H1 (cell line): ENCODE measurements at regions not wholly inside any gene's neighbourhood (a gene's known extent, or its start where the extent isn't known, plus 50 kb on each side); places are given as distances from the start of the nearest gene placed in this dataset.

Source experiments
- BCL11A ChIP-seq, 2 experiments: IDR thresholded peaks; one replicate each; pipeline ENCODE4 v1.6.1; 2011; ENCODE audit warnings: low read depth in 2 of 2, low read length in 2 of 2, mild to moderate bottlenecking in 2 of 2
- CBX5 ChIP-seq: fragments of 300-800, 300-1000 bp; sonication (generic); IDR thresholded peaks from 2 replicates; pipeline ENCODE4 v1.7.1; 2016; ENCODE audit warnings: antibody characterized with exemption, low read length, low read depth
- CTBP2 ChIP-seq: IDR thresholded peaks from 2 replicates; pipeline ENCODE4 v1.7.0; 2011; ENCODE audit warnings: borderline replicate concordance, mild to moderate bottlenecking, moderate library complexity, mixed read lengths, low read length; ENCODE audit not compliant: insufficient read depth, insufficient read length
- HDAC2 ChIP-seq, 2 experiments: fragments of 300-600 bp in 1 of 2; sonication (generic) in 1 of 2; IDR thresholded peaks; 2 replicates each; pipeline ENCODE4 v1.6.1; 2011 to 2012; ENCODE audit warnings: low read depth in 2 of 2, low read length in 2 of 2, mild to moderate bottlenecking in 2 of 2, moderate library complexity in 2 of 2, borderline replicate concordance in 1 of 2, inconsistent platforms in 1 of 2
- KDM5A ChIP-seq: fragments of 200-600 bp; IDR thresholded peaks from 2 replicates; pipeline ENCODE4 v1.7.1; 2012; ENCODE audit warnings: mild to moderate bottlenecking, low read length, inconsistent platforms, mixed read lengths
- RAD21 ChIP-seq, 2 experiments: IDR thresholded peaks in 1 of 2; conservative IDR thresholded peaks in 1 of 2; 2 replicates each; pipeline ENCODE4 v1.6.1; 2011; ENCODE audit warnings: low read depth in 2 of 2, low read length in 2 of 2, improper control_type of control experiment in 1 of 2, inconsistent platforms in 1 of 2, mild to moderate bottlenecking in 1 of 2, moderate library complexity in 1 of 2
- SP1 ChIP-seq: IDR thresholded peaks from 2 replicates; pipeline ENCODE4 v1.6.1; 2011; ENCODE audit warnings: low read depth, low read length
- TF ChIP-seq, protein P1 (sequence below): fragments of 300-600 bp; sonication (generic); IDR thresholded peaks from 2 replicates; pipeline ENCODE4 v1.7.1; 2012; ENCODE audit warnings: low read length, moderate library complexity, mild to moderate bottlenecking, inconsistent platforms; ENCODE audit not compliant: insufficient replicate concordance
- TF ChIP-seq, protein P2 (sequence below), 3 experiments: IDR thresholded peaks; 1 replicate in 2 of 3; 2 replicates in 1 of 3; pipeline versions ENCODE4 v1.5.1 to v1.6.1; 2011; ENCODE audit warnings: low read length in 3 of 3, mild to moderate bottlenecking in 3 of 3, inconsistent platforms in 2 of 3, low read depth in 1 of 3, moderate library complexity in 1 of 3; ENCODE audit not compliant: insufficient read depth in 1 of 3; ENCODE audit errors: control extremely low read depth in 1 of 3

DNA sequence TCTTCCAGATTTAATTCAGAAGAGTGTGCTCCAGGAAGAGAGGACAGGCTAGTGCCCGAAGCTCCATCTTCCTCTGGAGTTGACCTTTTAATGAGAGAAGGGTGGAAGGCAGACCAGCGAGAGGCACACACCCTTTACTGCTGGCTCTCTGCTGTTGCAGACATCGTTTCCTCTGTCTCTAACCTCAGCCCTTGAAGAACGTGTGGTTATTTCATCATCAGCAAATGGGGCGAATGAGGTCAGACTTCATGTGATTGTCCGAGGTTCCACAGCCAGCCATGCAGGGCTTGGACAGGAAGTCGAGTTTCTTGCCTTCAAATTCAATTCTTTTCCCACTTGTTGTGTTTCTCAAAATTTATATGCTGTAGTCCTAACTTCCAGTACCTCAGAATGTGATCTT is 155.2 kb upstream of the MSX1 start (continued):
- TF ChIP-seq, protein P1, sequence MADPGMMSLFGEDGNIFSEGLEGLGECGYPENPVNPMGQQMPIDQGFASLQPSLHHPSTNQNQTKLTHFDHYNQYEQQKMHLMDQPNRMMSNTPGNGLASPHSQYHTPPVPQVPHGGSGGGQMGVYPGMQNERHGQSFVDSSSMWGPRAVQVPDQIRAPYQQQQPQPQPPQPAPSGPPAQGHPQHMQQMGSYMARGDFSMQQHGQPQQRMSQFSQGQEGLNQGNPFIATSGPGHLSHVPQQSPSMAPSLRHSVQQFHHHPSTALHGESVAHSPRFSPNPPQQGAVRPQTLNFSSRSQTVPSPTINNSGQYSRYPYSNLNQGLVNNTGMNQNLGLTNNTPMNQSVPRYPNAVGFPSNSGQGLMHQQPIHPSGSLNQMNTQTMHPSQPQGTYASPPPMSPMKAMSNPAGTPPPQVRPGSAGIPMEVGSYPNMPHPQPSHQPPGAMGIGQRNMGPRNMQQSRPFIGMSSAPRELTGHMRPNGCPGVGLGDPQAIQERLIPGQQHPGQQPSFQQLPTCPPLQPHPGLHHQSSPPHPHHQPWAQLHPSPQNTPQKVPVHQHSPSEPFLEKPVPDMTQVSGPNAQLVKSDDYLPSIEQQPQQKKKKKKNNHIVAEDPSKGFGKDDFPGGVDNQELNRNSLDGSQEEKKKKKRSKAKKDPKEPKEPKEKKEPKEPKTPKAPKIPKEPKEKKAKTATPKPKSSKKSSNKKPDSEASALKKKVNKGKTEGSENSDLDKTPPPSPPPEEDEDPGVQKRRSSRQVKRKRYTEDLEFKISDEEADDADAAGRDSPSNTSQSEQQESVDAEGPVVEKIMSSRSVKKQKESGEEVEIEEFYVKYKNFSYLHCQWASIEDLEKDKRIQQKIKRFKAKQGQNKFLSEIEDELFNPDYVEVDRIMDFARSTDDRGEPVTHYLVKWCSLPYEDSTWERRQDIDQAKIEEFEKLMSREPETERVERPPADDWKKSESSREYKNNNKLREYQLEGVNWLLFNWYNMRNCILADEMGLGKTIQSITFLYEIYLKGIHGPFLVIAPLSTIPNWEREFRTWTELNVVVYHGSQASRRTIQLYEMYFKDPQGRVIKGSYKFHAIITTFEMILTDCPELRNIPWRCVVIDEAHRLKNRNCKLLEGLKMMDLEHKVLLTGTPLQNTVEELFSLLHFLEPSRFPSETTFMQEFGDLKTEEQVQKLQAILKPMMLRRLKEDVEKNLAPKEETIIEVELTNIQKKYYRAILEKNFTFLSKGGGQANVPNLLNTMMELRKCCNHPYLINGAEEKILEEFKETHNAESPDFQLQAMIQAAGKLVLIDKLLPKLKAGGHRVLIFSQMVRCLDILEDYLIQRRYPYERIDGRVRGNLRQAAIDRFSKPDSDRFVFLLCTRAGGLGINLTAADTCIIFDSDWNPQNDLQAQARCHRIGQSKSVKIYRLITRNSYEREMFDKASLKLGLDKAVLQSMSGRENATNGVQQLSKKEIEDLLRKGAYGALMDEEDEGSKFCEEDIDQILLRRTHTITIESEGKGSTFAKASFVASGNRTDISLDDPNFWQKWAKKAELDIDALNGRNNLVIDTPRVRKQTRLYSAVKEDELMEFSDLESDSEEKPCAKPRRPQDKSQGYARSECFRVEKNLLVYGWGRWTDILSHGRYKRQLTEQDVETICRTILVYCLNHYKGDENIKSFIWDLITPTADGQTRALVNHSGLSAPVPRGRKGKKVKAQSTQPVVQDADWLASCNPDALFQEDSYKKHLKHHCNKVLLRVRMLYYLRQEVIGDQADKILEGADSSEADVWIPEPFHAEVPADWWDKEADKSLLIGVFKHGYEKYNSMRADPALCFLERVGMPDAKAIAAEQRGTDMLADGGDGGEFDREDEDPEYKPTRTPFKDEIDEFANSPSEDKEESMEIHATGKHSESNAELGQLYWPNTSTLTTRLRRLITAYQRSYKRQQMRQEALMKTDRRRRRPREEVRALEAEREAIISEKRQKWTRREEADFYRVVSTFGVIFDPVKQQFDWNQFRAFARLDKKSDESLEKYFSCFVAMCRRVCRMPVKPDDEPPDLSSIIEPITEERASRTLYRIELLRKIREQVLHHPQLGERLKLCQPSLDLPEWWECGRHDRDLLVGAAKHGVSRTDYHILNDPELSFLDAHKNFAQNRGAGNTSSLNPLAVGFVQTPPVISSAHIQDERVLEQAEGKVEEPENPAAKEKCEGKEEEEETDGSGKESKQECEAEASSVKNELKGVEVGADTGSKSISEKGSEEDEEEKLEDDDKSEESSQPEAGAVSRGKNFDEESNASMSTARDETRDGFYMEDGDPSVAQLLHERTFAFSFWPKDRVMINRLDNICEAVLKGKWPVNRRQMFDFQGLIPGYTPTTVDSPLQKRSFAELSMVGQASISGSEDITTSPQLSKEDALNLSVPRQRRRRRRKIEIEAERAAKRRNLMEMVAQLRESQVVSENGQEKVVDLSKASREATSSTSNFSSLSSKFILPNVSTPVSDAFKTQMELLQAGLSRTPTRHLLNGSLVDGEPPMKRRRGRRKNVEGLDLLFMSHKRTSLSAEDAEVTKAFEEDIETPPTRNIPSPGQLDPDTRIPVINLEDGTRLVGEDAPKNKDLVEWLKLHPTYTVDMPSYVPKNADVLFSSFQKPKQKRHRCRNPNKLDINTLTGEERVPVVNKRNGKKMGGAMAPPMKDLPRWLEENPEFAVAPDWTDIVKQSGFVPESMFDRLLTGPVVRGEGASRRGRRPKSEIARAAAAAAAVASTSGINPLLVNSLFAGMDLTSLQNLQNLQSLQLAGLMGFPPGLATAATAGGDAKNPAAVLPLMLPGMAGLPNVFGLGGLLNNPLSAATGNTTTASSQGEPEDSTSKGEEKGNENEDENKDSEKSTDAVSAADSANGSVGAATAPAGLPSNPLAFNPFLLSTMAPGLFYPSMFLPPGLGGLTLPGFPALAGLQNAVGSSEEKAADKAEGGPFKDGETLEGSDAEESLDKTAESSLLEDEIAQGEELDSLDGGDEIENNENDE, result no peak
- TF ChIP-seq CBX5 (no peak), HDAC2 (IDR thresholded peaks at IDR 0.05; ENCODE audit: borderline replicate concordance in 1 of 2, low read depth in 2 of 2, low read length in 2 of 2) (no peak), BCL11A (IDR thresholded peaks at IDR 0.05; ENCODE audit: low read depth in 2 of 2, low read length in 2 of 2) (no peak), KDM5A (no peak), SP1 (no peak), RAD21 (IDR thresholded peaks at IDR 0.05 in 1 of 2, conservative IDR thresholded peaks at IDR 0.05 in 1 of 2; ENCODE audit: low read depth in 2 of 2, low read length in 2 of 2) (no peak), CTBP2 (no peak)
- TF ChIP-seq, protein P2, sequence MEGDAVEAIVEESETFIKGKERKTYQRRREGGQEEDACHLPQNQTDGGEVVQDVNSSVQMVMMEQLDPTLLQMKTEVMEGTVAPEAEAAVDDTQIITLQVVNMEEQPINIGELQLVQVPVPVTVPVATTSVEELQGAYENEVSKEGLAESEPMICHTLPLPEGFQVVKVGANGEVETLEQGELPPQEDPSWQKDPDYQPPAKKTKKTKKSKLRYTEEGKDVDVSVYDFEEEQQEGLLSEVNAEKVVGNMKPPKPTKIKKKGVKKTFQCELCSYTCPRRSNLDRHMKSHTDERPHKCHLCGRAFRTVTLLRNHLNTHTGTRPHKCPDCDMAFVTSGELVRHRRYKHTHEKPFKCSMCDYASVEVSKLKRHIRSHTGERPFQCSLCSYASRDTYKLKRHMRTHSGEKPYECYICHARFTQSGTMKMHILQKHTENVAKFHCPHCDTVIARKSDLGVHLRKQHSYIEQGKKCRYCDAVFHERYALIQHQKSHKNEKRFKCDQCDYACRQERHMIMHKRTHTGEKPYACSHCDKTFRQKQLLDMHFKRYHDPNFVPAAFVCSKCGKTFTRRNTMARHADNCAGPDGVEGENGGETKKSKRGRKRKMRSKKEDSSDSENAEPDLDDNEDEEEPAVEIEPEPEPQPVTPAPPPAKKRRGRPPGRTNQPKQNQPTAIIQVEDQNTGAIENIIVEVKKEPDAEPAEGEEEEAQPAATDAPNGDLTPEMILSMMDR (IDR thresholded peaks at IDR 0.05; ENCODE audit: control extremely low read depth in 1 of 3, insufficient read depth in 1 of 3, low read depth in 1 of 3, low read length in 3 of 3), result no peak
